Heart left ventricle (tissue), 13 donors: ENCODE measurements at regions not wholly inside any gene's neighbourhood (a gene's known extent, or its start where the extent isn't known, plus 50 kb on each side); places are given as distances from the start of the nearest gene placed in this dataset.

Experiments
- CTCF ChIP-seq, 12 donors: fragments of 200-600 bp; sonication (generic) in 4 of 12; IDR thresholded peaks; one replicate each; pipeline versions ENCODE4 v1.5.0 to v1.8.0; 2018 to 2022; ENCODE audit warnings: antibody characterized with exemption in 12 of 12, mild to moderate bottlenecking in 5 of 12
- POLR2A ChIP-seq, 2 donors: fragments of 450-650 bp; IDR thresholded peaks; one replicate each; pipeline ENCODE4 v1.6.1; 2017; ENCODE audit warnings: antibody characterized with exemption in 2 of 2, mild to moderate bottlenecking in 2 of 2, moderate library complexity in 2 of 2
- donor health status: ischemic (EF 13 %, LVEDD 7.1; RV severe dilation, severe dysfunction).
- donor health status: DM: no; HTN: yes; CAD: no.
- donor health status: DM: no; HTN: no; CAD: no.
- donor health status: ischemic (EF 25% LVEDD 6.9; RV normal size, moderate dysfunction).
- donor health status: ischemic (EF 25% LVEDD 5.7; RV mildly dilated, moderate dysfunction).
- donor health status: ischemic (EF 35%, LVEDD 5.7; RV mildly dilated, moderate dysfunction).
- donor health status: nonischemic (EF 11% LVEDD 7.7; RV severe dilation, severe dysfunction).
- donor health status: DM: yes; HTN: yes; CAD: no.
- donor health status: PGD.
- donor health status: ischemic (EF 29% LVEDD 5.4; RV normal size, mild dysfunction).
- donor health status: nonischemic (EF 23%, LVEDD 6.1; RV moderate dilation, normal function).

DNA sequence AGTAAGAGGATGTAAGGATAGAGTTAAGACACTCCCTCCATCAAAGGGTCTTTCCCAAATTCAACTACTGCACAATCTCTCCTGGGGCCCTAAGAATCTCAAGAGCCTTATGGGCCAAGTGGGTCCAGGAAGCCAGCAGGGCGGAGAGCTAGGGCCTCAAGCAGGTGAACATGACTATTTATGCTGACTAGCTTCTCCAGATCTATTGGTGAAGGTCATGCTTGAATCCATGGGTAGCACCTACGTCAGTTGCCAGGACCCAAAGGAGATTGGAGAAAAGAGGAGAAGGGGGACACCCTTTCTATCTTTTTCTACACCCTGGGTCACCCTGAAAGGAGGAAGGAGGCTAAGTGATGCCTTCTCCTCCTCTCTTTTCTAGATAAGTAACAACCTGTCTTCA, 534.2 kb upstream of the MIS18BP1 start:
- TF ChIP-seq POLR2A (IDR thresholded peaks at IDR 0.05) (no peak), CTCF (IDR thresholded peaks at IDR 0.05) (no peak)
